HCT116 (cell line): ENCODE measurements at regions not wholly inside any gene's neighbourhood (a gene's known extent, or its start where the extent isn't known, plus 50 kb on each side); places are given as distances from the start of the nearest gene placed in this dataset.

Source experiments
- ATAC-seq: fragments of 200-7000 bp; cut with Tn5 transposase; 2 replicates; pipeline ENCODE4 v1.9.1; 2020; ENCODE audit warnings: mild to moderate bottlenecking, moderate library complexity
- BruUV-seq: library from RNA; stranded (reverse); fragments of 400-500 nt; replicated peaks from 2 replicates; lab custom pipeline; 2021; lab: Mats Ljungman, UMichigan
- CTCF ChIA-PET: fragments of 300-600 bp; sonication (Branson Sonifier 250); formaldehyde crosslinking; loops from one replicate; lab custom pipeline; 2021; ENCODE audit warnings: antibody characterized with exemption; lab: Charles Lee
- POLR2A ChIA-PET: fragments of 300-600, 350-600 bp; sonication (Branson Sonifier 250); formaldehyde crosslinking; loops from one replicate; lab custom pipeline; 2021; ENCODE audit warnings: antibody characterized with exemption; lab: Charles Lee
- RAD21 ChIA-PET, 2 experiments: fragments of 300-600 bp; sonication (Branson Sonifier 250); formaldehyde crosslinking; loops; one replicate each; lab custom pipeline; 2023; ENCODE audit warnings: low total read pairs in 2 of 2; ENCODE audit not compliant: uncharacterized antibody in 2 of 2, unreplicated experiment in 2 of 2, low non-redundant PET in 1 of 2; lab: Charles Lee
- DNase-seq: peaks from one replicate; pipeline ENCODE4 v3.0.0-alpha.2; 2010; ENCODE audit warnings: low read depth, low spot score
- H2AFZ ChIP-seq: fragments of 200-600 bp; shearing (Covaris generic), sonication (generic); 2 replicates; pipeline ENCODE4 v1.6.1; 2017; ENCODE audit warnings: low read depth, mixed run types, mixed read lengths, antibody characterized with exemption, low read length; ENCODE audit not compliant: poor library complexity, severe bottlenecking
- H3K27ac ChIP-seq: 2 replicates; pipeline ENCODE4 v1.5.1; 2012; ENCODE audit warnings: low read depth, low read length
- H3K27me3 ChIP-seq: fragments of 200-600 bp; sonication (generic); 2 replicates; pipeline ENCODE4 v1.6.1; 2016; ENCODE audit warnings: mixed run types, low read length, mixed read lengths; ENCODE audit not compliant: insufficient read depth
- H3K36me3 ChIP-seq, 2 experiments: fragments of 200-500 bp in 1 of 2; fragments of 200-600 bp in 1 of 2; sonication (Bioruptor generic) in 1 of 2; sonication (generic) in 1 of 2; 2 replicates each; pipeline versions ENCODE4 v1.5.1 to v1.6.1; 2014 to 2016; ENCODE audit warnings: low read length in 2 of 2, inconsistent platforms in 1 of 2, mixed read lengths in 1 of 2, mixed run types in 1 of 2; ENCODE audit not compliant: insufficient read depth in 2 of 2, control insufficient read depth in 1 of 2
- H3K4me1 ChIP-seq, 2 experiments: fragments of 200-600 bp in 1 of 2; sonication (generic) in 1 of 2; 2 replicates each; pipeline versions ENCODE4 v1.5.1 to v1.6.1; 2012 to 2017; ENCODE audit warnings: low read length in 2 of 2, inconsistent platforms in 1 of 2, mild to moderate bottlenecking in 1 of 2, mixed read lengths in 1 of 2, mixed run types in 1 of 2, moderate library complexity in 1 of 2; ENCODE audit not compliant: insufficient read depth in 2 of 2, control insufficient read depth in 1 of 2
- H3K4me2 ChIP-seq: fragments of 200-600 bp; sonication (generic); 2 replicates; pipeline ENCODE4 v1.6.1; 2017; ENCODE audit warnings: mixed run types, low read length, mixed read lengths
- H3K4me3 ChIP-seq, 2 experiments: fragments of 200-600 bp in 1 of 2; sonication (generic) in 1 of 2; replicated peaks in 1 of 2; 2 replicates each; pipeline ENCODE4 v1.5.1; 2011 to 2016; ENCODE audit warnings: low read length in 2 of 2, control low read depth in 1 of 2, low read depth in 1 of 2, mild to moderate bottlenecking in 1 of 2, mixed read lengths in 1 of 2, mixed run types in 1 of 2
- H3K79me2 ChIP-seq: fragments of 200-600 bp; sonication (generic); 2 replicates; pipeline ENCODE4 v1.6.1; 2017; ENCODE audit warnings: mild to moderate bottlenecking, mixed run types, low read length, moderate library complexity, mixed read lengths; ENCODE audit not compliant: insufficient read depth
- H3K9ac ChIP-seq: fragments of 200-600 bp; sonication (generic); 2 replicates; pipeline ENCODE4 v1.6.1; 2016; ENCODE audit warnings: low read length, mixed read lengths
- H3K9me2 ChIP-seq: fragments of 200-600 bp; sonication (generic), shearing (Covaris generic); 2 replicates; pipeline ENCODE4 v1.6.1; 2017; ENCODE audit warnings: mixed run types, mild to moderate bottlenecking, moderate library complexity; ENCODE audit not compliant: insufficient read depth
- H3K9me3 ChIP-seq, 2 experiments: fragments of 200-500 bp in 1 of 2; fragments of 200-600 bp in 1 of 2; sonication (Bioruptor generic) in 1 of 2; sonication (generic) in 1 of 2; 2 replicates each; pipeline ENCODE4 v1.6.1; 2014 to 2017; ENCODE audit warnings: low read length in 2 of 2, mixed read lengths in 2 of 2, inconsistent platforms in 1 of 2, low read depth in 1 of 2, mild to moderate bottlenecking in 1 of 2, mixed run types in 1 of 2, moderate library complexity in 1 of 2; ENCODE audit not compliant: control insufficient read depth in 1 of 2, insufficient read depth in 1 of 2
- H4K20me1 ChIP-seq: fragments of 200-600 bp; sonication (generic), shearing (Covaris generic); 2 replicates; pipeline ENCODE4 v1.6.1; 2017; ENCODE audit warnings: mixed run types, mild to moderate bottlenecking, moderate library complexity; ENCODE audit not compliant: insufficient read depth
- ATF3 ChIP-seq: IDR thresholded peaks from 2 replicates; pipeline ENCODE4 v1.6.1; 2012
- CBX3 ChIP-seq: IDR thresholded peaks from 2 replicates; pipeline ENCODE4 v1.6.1; 2012; ENCODE audit warnings: low read depth
- CEBPB ChIP-seq: IDR thresholded peaks from 2 replicates; pipeline ENCODE4 v1.6.1; 2012; ENCODE audit warnings: low read depth
- CTCF ChIP-seq, 3 experiments: fragments of 200-600 bp in 1 of 3; sonication (generic) in 1 of 3; IDR thresholded peaks in 2 of 3; conservative IDR thresholded peaks in 1 of 3; 2 replicates each; pipeline ENCODE4 v1.5.1; 2012 to 2017; ENCODE audit warnings: low read depth in 2 of 3, low read length in 2 of 3, antibody characterized with exemption in 1 of 3, borderline replicate concordance in 1 of 3, control low read depth in 1 of 3, mild to moderate bottlenecking in 1 of 3, mixed read lengths in 1 of 3, mixed run types in 1 of 3, moderate library complexity in 1 of 3; ENCODE audit not compliant: insufficient read depth in 1 of 3
- ELF1 ChIP-seq: IDR thresholded peaks from 2 replicates; pipeline ENCODE4 v1.6.1; 2012; ENCODE audit warnings: low read depth, borderline replicate concordance
- EZH2 ChIP-seq: fragments of 200-600 bp; sonication (generic); IDR thresholded peaks from 2 replicates; pipeline ENCODE4 v1.6.1; 2017; ENCODE audit warnings: antibody characterized with exemption, mixed run types
- FOSL1 ChIP-seq: IDR thresholded peaks from 2 replicates; pipeline ENCODE4 v1.6.1; 2012; ENCODE audit warnings: low read depth
- JUND ChIP-seq: IDR thresholded peaks from 2 replicates; pipeline ENCODE4 v1.6.1; 2012
- SIN3A ChIP-seq: IDR thresholded peaks from 2 replicates; pipeline ENCODE4 v1.6.1; 2012; ENCODE audit warnings: low read depth
- SRF ChIP-seq: IDR thresholded peaks from 2 replicates; pipeline ENCODE4 v1.6.1; 2012; ENCODE audit warnings: low read depth
- TCF7L2 ChIP-seq: IDR thresholded peaks from 2 replicates; pipeline ENCODE4 v1.7.0; 2011; ENCODE audit warnings: borderline replicate concordance, inconsistent platforms; ENCODE audit not compliant: insufficient read depth, insufficient read length; ENCODE audit errors: extremely low read depth
- YY1 ChIP-seq: IDR thresholded peaks from 2 replicates; pipeline ENCODE4 v1.6.1; 2011; ENCODE audit warnings: low read length, low read depth, moderate library complexity, mild to moderate bottlenecking; ENCODE audit not compliant: insufficient replicate concordance; ENCODE audit errors: extremely low read depth
- ZNF274 ChIP-seq: fragments of 200-500 bp; sonication (Bioruptor generic); IDR thresholded peaks from 2 replicates; pipeline ENCODE4 v1.6.1; 2014; ENCODE audit warnings: mild to moderate bottlenecking, low read depth, low read length, inconsistent platforms
- intact Hi-C: fragments of 100-400 bp; cut with micrococcal nuclease; formaldehyde crosslinking; loops from 2 replicates; pipeline ENCODE4 v1.10.0; 2022
- TF ChIP-seq, protein P1 (sequence below): IDR thresholded peaks from 2 replicates; pipeline ENCODE4 v1.6.1; 2012; ENCODE audit warnings: low read depth

DNA sequence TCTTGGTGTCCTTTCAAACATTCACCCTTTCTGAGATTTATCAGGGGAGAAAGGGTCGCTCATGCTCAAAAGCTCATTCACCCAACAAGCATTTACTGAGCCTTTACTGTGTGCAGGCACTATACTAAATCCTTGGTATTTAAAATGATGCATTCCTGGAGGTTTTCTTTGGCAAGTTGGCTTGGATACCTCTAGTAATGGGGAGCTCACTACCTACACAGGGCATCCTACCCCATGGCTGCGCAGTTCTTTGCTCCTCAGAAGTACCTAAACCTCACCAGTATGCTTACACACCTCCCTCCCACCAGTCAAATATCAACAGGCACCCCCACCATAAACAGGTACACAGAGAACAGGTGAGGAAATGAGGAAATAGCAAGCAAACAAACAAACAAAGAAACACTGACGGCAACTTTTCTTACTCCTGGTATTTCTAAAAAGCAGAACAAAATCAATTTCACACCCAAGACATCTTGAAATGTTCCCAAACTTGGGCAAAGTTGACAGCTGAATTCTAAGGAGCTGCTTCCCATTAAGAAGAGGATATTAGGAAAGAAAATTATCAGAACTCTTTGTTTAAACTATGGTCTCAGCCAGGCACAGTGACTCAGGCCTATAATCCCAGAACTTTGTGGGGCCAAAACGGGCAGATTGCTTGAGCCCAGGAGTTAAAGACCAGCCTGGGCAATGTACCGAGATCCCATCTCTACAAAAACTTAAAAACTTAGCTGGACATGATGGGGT lies 104.8 kb downstream of the PSMG1 start:
- POLR2A ChIA-PET, result no interaction called here
- Histone ChIP-seq H4K20me1 (no peaks in the 10 kb centered on the region), H3K9me2 (no peaks in the 10 kb centered on the region), H3K9ac (no peak overlapping the region), H3K4me3 (no peak overlapping the region), H3K9me3 (no peaks in the 10 kb centered on the region), H3K4me2 (no peak overlapping the region), H2AFZ (no peak overlapping the region), H3K27ac (no peak overlapping the region), H3K27me3 (no peaks in the 10 kb centered on the region), H3K36me3 (no peaks in the 10 kb centered on the region), H3K4me1 (peaks cover 4 to 8% of the 10 kb centered on the region in 2 experiments; a peak in 2 of 4 replicates), H3K79me2 (no peaks in the 10 kb centered on the region)
- BruUV-seq, result no TSS peak
- DNase-seq (no peak), ATAC-seq (no peak)
- CTCF ChIA-PET, result no interaction called here
- TF ChIP-seq ZNF274 (no peak), SIN3A (no peak), SRF (no peak), ELF1 (no peak), ATF3 (no peak), CEBPB (no peak), TCF7L2 (no peak), JUND (no peak), YY1 (no peak), CBX3 (no peak), EZH2 (no peak), CTCF (IDR thresholded peaks at IDR 0.05 in 2 of 3, conservative IDR thresholded peaks at IDR 0.05 in 1 of 3; ENCODE audit: borderline replicate concordance in 1 of 3, insufficient read depth in 1 of 3, low read depth in 2 of 3, low read length in 2 of 3) (no peak), FOSL1 (no peak)
- TF ChIP-seq, protein P1, sequence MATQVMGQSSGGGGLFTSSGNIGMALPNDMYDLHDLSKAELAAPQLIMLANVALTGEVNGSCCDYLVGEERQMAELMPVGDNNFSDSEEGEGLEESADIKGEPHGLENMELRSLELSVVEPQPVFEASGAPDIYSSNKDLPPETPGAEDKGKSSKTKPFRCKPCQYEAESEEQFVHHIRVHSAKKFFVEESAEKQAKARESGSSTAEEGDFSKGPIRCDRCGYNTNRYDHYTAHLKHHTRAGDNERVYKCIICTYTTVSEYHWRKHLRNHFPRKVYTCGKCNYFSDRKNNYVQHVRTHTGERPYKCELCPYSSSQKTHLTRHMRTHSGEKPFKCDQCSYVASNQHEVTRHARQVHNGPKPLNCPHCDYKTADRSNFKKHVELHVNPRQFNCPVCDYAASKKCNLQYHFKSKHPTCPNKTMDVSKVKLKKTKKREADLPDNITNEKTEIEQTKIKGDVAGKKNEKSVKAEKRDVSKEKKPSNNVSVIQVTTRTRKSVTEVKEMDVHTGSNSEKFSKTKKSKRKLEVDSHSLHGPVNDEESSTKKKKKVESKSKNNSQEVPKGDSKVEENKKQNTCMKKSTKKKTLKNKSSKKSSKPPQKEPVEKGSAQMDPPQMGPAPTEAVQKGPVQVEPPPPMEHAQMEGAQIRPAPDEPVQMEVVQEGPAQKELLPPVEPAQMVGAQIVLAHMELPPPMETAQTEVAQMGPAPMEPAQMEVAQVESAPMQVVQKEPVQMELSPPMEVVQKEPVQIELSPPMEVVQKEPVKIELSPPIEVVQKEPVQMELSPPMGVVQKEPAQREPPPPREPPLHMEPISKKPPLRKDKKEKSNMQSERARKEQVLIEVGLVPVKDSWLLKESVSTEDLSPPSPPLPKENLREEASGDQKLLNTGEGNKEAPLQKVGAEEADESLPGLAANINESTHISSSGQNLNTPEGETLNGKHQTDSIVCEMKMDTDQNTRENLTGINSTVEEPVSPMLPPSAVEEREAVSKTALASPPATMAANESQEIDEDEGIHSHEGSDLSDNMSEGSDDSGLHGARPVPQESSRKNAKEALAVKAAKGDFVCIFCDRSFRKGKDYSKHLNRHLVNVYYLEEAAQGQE, result no peak
- intact Hi-C loops, result no loop called here
- RAD21 ChIA-PET, result no interaction called here
